HepG2 (cell line): ENCODE measurements at regions not wholly inside any gene's neighbourhood (a gene's known extent, or its start where the extent isn't known, plus 50 kb on each side); places are given as distances from the start of the nearest gene placed in this dataset.

Experiments
- ATAC-seq: fragments of 200-7000 bp; cut with Tn5 transposase; 3 replicates; pipeline ENCODE4 v1.9.1; 2020; ENCODE audit warnings: mild to moderate bottlenecking, moderate library complexity
- BruUV-seq: library from RNA; stranded (reverse); fragments of 400-500 nt; replicated peaks from 2 replicates; lab custom pipeline; 2021; lab: Mats Ljungman, UMichigan
- CTCF ChIA-PET: fragments of 300-600 bp; formaldehyde crosslinking; extraction: SDS; loops from one replicate; lab custom pipeline; 2021; ENCODE audit warnings: low total read pairs, inconsistent platforms, low intra/inter-chr PET ratio; lab: Yijun Ruan, JAX
- POLR2A ChIA-PET: fragments of 350-600 bp; sonication (Branson Sonifier 250); formaldehyde crosslinking; loops from one replicate; lab custom pipeline; 2020; ENCODE audit warnings: antibody characterized with exemption, inconsistent platforms; lab: Yijun Ruan, JAX
- DNase-seq: peaks from one replicate; pipeline ENCODE4 v3.0.0-alpha.2; 2015; ENCODE audit warnings: low spot score
- FAIRE-seq: peaks from 3 replicates; lab custom pipeline; 2011; peaks lifted over from hg19 to GRCh38; lab: Jason Lieb, UNC
- H2AFZ ChIP-seq: one replicate; pipeline ENCODE4 v1.6.1; 2011; ENCODE audit warnings: low read length, inconsistent platforms
- H3K27ac ChIP-seq: fragments of 300-600 bp; 3 replicates; pipeline ENCODE4 v1.8.0; 2011; ENCODE audit warnings: mixed run types, mild to moderate bottlenecking, mixed read lengths, low read length, inconsistent platforms; ENCODE audit not compliant: insufficient read depth; ENCODE audit errors: extremely low read length
- H3K27me3 ChIP-seq, 2 experiments: fragments of 200-600 bp in 1 of 2; 2 replicates in 1 of 2; 3 replicates in 1 of 2; pipeline versions ENCODE4 v1.6.0 to v1.8.0; 2011; ENCODE audit warnings: low read length in 2 of 2, mild to moderate bottlenecking in 2 of 2, moderate library complexity in 2 of 2, inconsistent platforms in 1 of 2; ENCODE audit not compliant: insufficient read depth in 2 of 2, control insufficient read depth in 1 of 2
- H3K36me3 ChIP-seq, 2 experiments: fragments of 200-600 bp in 1 of 2; replicated peaks in 1 of 2; 2 replicates in 1 of 2; 3 replicates in 1 of 2; pipeline versions ENCODE4 v1.5.1 to v1.8.0; 2011; ENCODE audit warnings: low read length in 2 of 2, inconsistent platforms in 1 of 2; ENCODE audit not compliant: insufficient read depth in 2 of 2, control insufficient read depth in 1 of 2
- H3K4me1 ChIP-seq: 2 replicates; pipeline ENCODE4 v1.5.1; 2012; ENCODE audit warnings: low read length, inconsistent platforms; ENCODE audit not compliant: insufficient read depth
- H3K4me2 ChIP-seq: 2 replicates; pipeline ENCODE4 v1.6.0; 2011; ENCODE audit warnings: low read depth, low read length, inconsistent platforms
- H3K4me3 ChIP-seq, 3 experiments: fragments of 200-600 bp in 1 of 3; sonication (generic), shearing (Covaris generic) in 1 of 3; replicated peaks in 1 of 3; 2 replicates each; pipeline ENCODE4 v1.5.1; 2011 to 2016; ENCODE audit warnings: low read length in 3 of 3, inconsistent platforms in 2 of 3, low read depth in 2 of 3, mild to moderate bottlenecking in 2 of 3, control low read depth in 1 of 3, mixed read lengths in 1 of 3; ENCODE audit not compliant: insufficient read depth in 1 of 3
- H3K79me2 ChIP-seq: one replicate; pipeline ENCODE4 v1.6.1; 2011; ENCODE audit warnings: low read length, inconsistent platforms; ENCODE audit not compliant: insufficient read depth
- H3K9ac ChIP-seq: 2 replicates; pipeline ENCODE4 v1.6.0; 2011; ENCODE audit warnings: mild to moderate bottlenecking, low read depth, low read length, inconsistent platforms; ENCODE audit not compliant: insufficient read depth
- H3K9me3 ChIP-seq: 2 replicates; pipeline ENCODE4 v1.5.1; 2012; ENCODE audit warnings: mild to moderate bottlenecking, low read length
- H4K20me1 ChIP-seq: 2 replicates; pipeline ENCODE4 v1.6.0; 2011; ENCODE audit warnings: inconsistent platforms, mild to moderate bottlenecking, low read length, moderate library complexity; ENCODE audit not compliant: insufficient read depth
- FOSL2 ChIP-seq: sonication (generic); formaldehyde crosslinking; IDR thresholded peaks from 2 replicates; pipeline ENCODE4 v1.4.0; 2020; ENCODE audit warnings: missing genetic modification reagents
- MAFF ChIP-seq: IDR thresholded peaks from 2 replicates; pipeline ENCODE4 v1.6.1; 2011; ENCODE audit warnings: low read depth, low read length, improper control_type of control experiment
- MAFK ChIP-seq, 2 experiments: IDR thresholded peaks in 1 of 2; conservative IDR thresholded peaks in 1 of 2; 2 replicates each; pipeline ENCODE4 v1.6.1; 2011; ENCODE audit warnings: improper control_type of control experiment in 2 of 2, low read length in 2 of 2
- SKI ChIP-seq: fragments of 450-650 bp; IDR thresholded peaks from one replicate; pipeline ENCODE4 v1.6.1; 2018; ENCODE audit warnings: mild to moderate bottlenecking; ENCODE audit not compliant: partially characterized antibody
- TAF15 ChIP-seq: fragments of 200-400 bp; formaldehyde crosslinking; IDR thresholded peaks from one replicate; pipeline ENCODE4 v1.6.1; 2018; ENCODE audit warnings: mild to moderate bottlenecking, low read depth, low read length; ENCODE audit not compliant: poor library complexity, severe bottlenecking
- ZFP41 ChIP-seq: sonication (generic); formaldehyde crosslinking; IDR thresholded peaks from 2 replicates; pipeline ENCODE4 v1.4.0; 2020; ENCODE audit warnings: mild to moderate bottlenecking, missing genetic modification reagents, borderline replicate concordance
- ZNF251 ChIP-seq: sonication (generic); formaldehyde crosslinking; IDR thresholded peaks from 2 replicates; pipeline ENCODE4 v1.9.0; 2021; ENCODE audit warnings: mild to moderate bottlenecking, missing genetic modification reagents
- ZNF33A ChIP-seq: sonication (generic); formaldehyde crosslinking; IDR thresholded peaks from 2 replicates; pipeline ENCODE4 v1.5.1; 2020; ENCODE audit warnings: missing genetic modification reagents, mild to moderate bottlenecking, moderate library complexity, borderline replicate concordance
- ZNF772 ChIP-seq: sonication (generic); formaldehyde crosslinking; IDR thresholded peaks from 2 replicates; pipeline ENCODE4 v1.5.0; 2020; ENCODE audit warnings: mild to moderate bottlenecking, missing genetic modification reagents
- ZNF83 ChIP-seq: sonication (generic); formaldehyde crosslinking; IDR thresholded peaks from 2 replicates; pipeline ENCODE4 v1.4.0; 2020; ENCODE audit warnings: missing genetic modification reagents, mild to moderate bottlenecking, borderline replicate concordance
- ZSCAN21 ChIP-seq: sonication (generic); formaldehyde crosslinking; IDR thresholded peaks from 2 replicates; pipeline ENCODE4 v1.8.0; 2022; ENCODE audit warnings: mild to moderate bottlenecking, missing genetic modification reagents, moderate library complexity, borderline replicate concordance
- WGBS: methylation state at CpG from one replicate; pipeline ENCODE4 v1.1.6; 2017; ENCODE audit warnings: low lambda C conversion rate; 5-methylcytosine and 5-hydroxymethylcytosine counted together
- in situ Hi-C: cut with HindIII; loops from 2 replicates; pipeline ENCODE4 v1.10.0; 2017; ENCODE audit warnings: low pct_unique_long_range_greater_than_20kb; ENCODE audit not compliant: extremely low pct_ligation_motif_present
- intact Hi-C: fragments of 100-400 bp; cut with micrococcal nuclease; formaldehyde crosslinking; loops from one replicate; pipeline ENCODE4 v1.10.0; 2022; ENCODE audit not compliant: unreplicated experiment

- no peak for TF ChIP-seq ZNF83 (CRISPR knock-in tag)
- no peak for TF ChIP-seq ZNF251 (CRISPR knock-in tag)
- no peak for TF ChIP-seq SKI
- no peak for TF ChIP-seq ZNF772 (CRISPR knock-in tag)
- no peak for TF ChIP-seq ZSCAN21 (CRISPR knock-in tag)
Observed at GRCh38 chr22:27259433-27259832, 542.1 kb downstream of the MN1 start (continued).

GRCh38 chr22:27260087-27260698 is 541.4 kb downstream of the MN1 start:
- Histone ChIP-seq H2AFZ (no peak overlapping the region), H4K20me1 (no peaks in the 10 kb centered on the region), H3K27me3 (0 out of 5 replicates have a peak, but pooled peaks cover 0 to 3% of the 10 kb centered on the region in 2 experiments), H3K9me3 (peaks cover 7% of the 10 kb centered on the region; the same call in 1 of the 2 replicates), H3K27ac (no peak overlapping the region), H3K4me3 (no peak overlapping the region), H3K4me2 (no peak overlapping the region), H3K9ac (no peak overlapping the region), H3K36me3 (no peaks in the 10 kb centered on the region), H3K79me2 (no peaks in the 10 kb centered on the region), H3K4me1 (no peaks in the 10 kb centered on the region)
- no peak for ATAC-seq
- no peak for TF ChIP-seq TAF15
- no peak for TF ChIP-seq FOSL2 (CRISPR knock-in tag)
- no peak for TF ChIP-seq ZFP41 (CRISPR knock-in tag)
- TF ChIP-seq ZNF33A (CRISPR knock-in tag) = no peak
- TF ChIP-seq MAFK (conservative IDR thresholded peaks at IDR 0.05 in 1 of 2, IDR thresholded peaks at IDR 0.05 in 1 of 2; ENCODE audit: low read length in 2 of 2) = peak; percentile 89 to 93
- peak; percentile 87 for TF ChIP-seq MAFF
- intact Hi-C loops = no loop called here
- POLR2A ChIA-PET = no interaction called here
- CTCF ChIA-PET = no interaction called here
- BruUV-seq = no TSS peak
- no peak for FAIRE-seq
- no peak for DNase-seq
- in situ Hi-C loops = no loop called here
- WGBS = 72% methylated on average over 5 of the region's 6 CpGs
